GM19455 (cell line): ENCODE measurements at regions not wholly inside any gene's neighbourhood (a gene's known extent, or its start where the extent isn't known, plus 50 kb on each side); places are given as distances from the start of the nearest gene placed in this dataset.

Experiments used
- ATAC-seq: cut with Tn5 transposase; IDR thresholded peaks from one replicate; pipeline ENCODE4 v1.9.1; 2021; ENCODE audit not compliant: unreplicated experiment

GRCh38 chr2:126774290-126774689 lies 118.3 kb downstream of the GYPC start:
- ATAC-seq: no peak

- ATAC-seq: no peak
These were observed 118.8 kb downstream of the GYPC start for GRCh38 chr2:126774761-126775160.

GRCh38 chr2:126775300-126775985 lies 119.5 kb downstream of the GYPC start:
- ATAC-seq: no peak

GRCh38 chr2:126776255-126776654 lies 120.3 kb downstream of the GYPC start:
- ATAC-seq: no peak

GRCh38 chr2:126776692-126777619 lies 121.0 kb downstream of the GYPC start:
- ATAC-seq: peak; percentile 88

GRCh38 chr2:126777620-126777978 lies 121.1 kb upstream of the TEX51 start:
- peak; percentile 11 for ATAC-seq

- no peak for ATAC-seq
These were observed 119.9 kb upstream of the TEX51 start for GRCh38 chr2:126778561-126779501.

- no peak for ATAC-seq
These were observed 117.5 kb upstream of the TEX51 start for GRCh38 chr2:126781206-126781605.

GRCh38 chr2:126781806-126782205 lies 116.9 kb upstream of the TEX51 start:
- no peak for ATAC-seq

- no peak for ATAC-seq
These were observed 116.0 kb upstream of the TEX51 start for GRCh38 chr2:126782648-126783047.

GRCh38 chr2:126783341-126783740 lies 115.3 kb upstream of the TEX51 start:
- ATAC-seq: no peak

- ATAC-seq: no peak
These were observed 114.6 kb upstream of the TEX51 start for GRCh38 chr2:126784045-126784444.

- ATAC-seq: no peak
These were observed 114.1 kb upstream of the TEX51 start for GRCh38 chr2:126784621-126785020.

GRCh38 chr2:126785236-126785635 lies 113.5 kb upstream of the TEX51 start:
- no peak for ATAC-seq

GRCh38 chr2:126785862-126786261 lies 112.8 kb upstream of the TEX51 start:
- ATAC-seq: no peak

- no peak for ATAC-seq
These were observed 111.9 kb upstream of the TEX51 start for GRCh38 chr2:126786765-126787164.

- no peak for ATAC-seq
These were observed 111.4 kb upstream of the TEX51 start for GRCh38 chr2:126787289-126787688.

GRCh38 chr2:126788113-126788512 lies 110.6 kb upstream of the TEX51 start:
- no peak for ATAC-seq

GRCh38 chr2:126788652-126789051 lies 110.0 kb upstream of the TEX51 start:
- ATAC-seq: no peak

- no peak for ATAC-seq
These were observed 107.5 kb upstream of the TEX51 start for GRCh38 chr2:126790987-126791780.
